RWPE2 (cell line): ENCODE measurements at regions not wholly inside any gene's neighbourhood (a gene's known extent, or its start where the extent isn't known, plus 50 kb on each side); places are given as distances from the start of the nearest gene placed in this dataset.

Experiments
- ATAC-seq: fragments of 200-7000 bp; cut with Tn5 transposase; 3 replicates; pipeline ENCODE4 v1.9.1; 2021; ENCODE audit warnings: low read depth
- DNase-seq: peaks from one replicate; pipeline ENCODE4 v3.0.0-alpha.2; 2020; ENCODE audit warnings: low spot score
- H3K27ac ChIP-seq: fragments of 450-650 bp; 2 replicates; pipeline ENCODE4 v1.5.1; 2017; ENCODE audit warnings: mild to moderate bottlenecking; ENCODE audit not compliant: poor library complexity, severe bottlenecking
- H3K27me3 ChIP-seq: fragments of 250-450 bp; sonication (Bioruptor Pico); 2 replicates; pipeline ENCODE4 v1.5.1; 2021; ENCODE audit warnings: mild to moderate bottlenecking, moderate library complexity; ENCODE audit not compliant: insufficient read depth, poor library complexity, severe bottlenecking
- H3K36me3 ChIP-seq: fragments of 250-450 bp; sonication (Bioruptor Pico); 2 replicates; pipeline ENCODE4 v1.5.1; 2020; ENCODE audit warnings: low read depth, mild to moderate bottlenecking, moderate library complexity
- H3K4me1 ChIP-seq: fragments of 250-450 bp; sonication (Bioruptor Pico); 2 replicates; pipeline ENCODE4 v1.5.1; 2021; ENCODE audit warnings: mild to moderate bottlenecking, moderate library complexity; ENCODE audit not compliant: insufficient read depth, poor library complexity, severe bottlenecking
- H3K4me3 ChIP-seq: fragments of 250-450 bp; sonication (Bioruptor Pico); 2 replicates; pipeline ENCODE4 v1.5.1; 2021; ENCODE audit warnings: mild to moderate bottlenecking, moderate library complexity; ENCODE audit not compliant: severe bottlenecking
- H3K9me3 ChIP-seq: fragments of 250-450 bp; sonication (Bioruptor Pico); 2 replicates; pipeline ENCODE4 v1.5.1; 2021; ENCODE audit warnings: mild to moderate bottlenecking, moderate library complexity; ENCODE audit not compliant: severe bottlenecking
- CTCF ChIP-seq: fragments of 450-650 bp; IDR thresholded peaks from one replicate; pipeline ENCODE4 v1.5.1; 2017; ENCODE audit warnings: mild to moderate bottlenecking, moderate library complexity; ENCODE audit not compliant: poor library complexity, severe bottlenecking

- TF ChIP-seq CTCF, result no peak
- Histone ChIP-seq H3K27me3 (no peaks in the 10 kb centered on the region), H3K36me3 (no peaks in the 10 kb centered on the region), H3K9me3 (no peaks in the 10 kb centered on the region), H3K4me3 (no peak overlapping the region), H3K27ac (no peak overlapping the region), H3K4me1 (no peaks in the 10 kb centered on the region)
- DNase-seq (no peak), ATAC-seq (no peak)
These were observed 184.7 kb downstream of the SOX9 start for GRCh38 chr17:72305472-72305871.

- no peak for TF ChIP-seq CTCF
- no peaks in the 10 kb centered on the region for H3K36me3 ChIP-seq
- H3K27ac ChIP-seq, result no peak overlapping the region
- H3K9me3 ChIP-seq, result no peaks in the 10 kb centered on the region
- no peaks in the 10 kb centered on the region for H3K4me1 ChIP-seq
- ATAC-seq, result no peak
- DNase-seq, result no peak
- H3K4me3 ChIP-seq, result no peak overlapping the region
- no peaks in the 10 kb centered on the region for H3K27me3 ChIP-seq
These were observed 185.2 kb downstream of the SOX9 start for GRCh38 chr17:72306037-72306436.

GRCh38 chr17:72307836-72308235, 187.0 kb downstream of the SOX9 start:
- no peak for DNase-seq
- no peak for ATAC-seq
- Histone ChIP-seq H3K9me3 (no peaks in the 10 kb centered on the region), H3K4me1 (no peaks in the 10 kb centered on the region), H3K27me3 (no peaks in the 10 kb centered on the region), H3K27ac (no peak overlapping the region), H3K4me3 (no peak overlapping the region), H3K36me3 (no peaks in the 10 kb centered on the region)
- no peak for TF ChIP-seq CTCF

- H3K9me3 ChIP-seq, result no peaks in the 10 kb centered on the region
- DNase-seq (no peak), ATAC-seq (no peak)
- no peaks in the 10 kb centered on the region for H3K4me1 ChIP-seq
- TF ChIP-seq CTCF, result no peak
- H3K4me3 ChIP-seq, result no peak overlapping the region
- no peaks in the 10 kb centered on the region for H3K36me3 ChIP-seq
- H3K27ac ChIP-seq, result no peak overlapping the region
- H3K27me3 ChIP-seq, result no peaks in the 10 kb centered on the region
These were observed 188.0 kb downstream of the SOX9 start for GRCh38 chr17:72308744-72309385.

- no peak for ATAC-seq
- no peaks in the 10 kb centered on the region for H3K36me3 ChIP-seq
- H3K27ac ChIP-seq, result no peak overlapping the region
- no peaks in the 10 kb centered on the region for H3K27me3 ChIP-seq
- no peaks in the 10 kb centered on the region for H3K4me1 ChIP-seq
- no peak overlapping the region for H3K4me3 ChIP-seq
- no peaks in the 10 kb centered on the region for H3K9me3 ChIP-seq
- no peak for DNase-seq
- TF ChIP-seq CTCF, result no peak
These were observed 190.2 kb downstream of the SOX9 start for GRCh38 chr17:72311004-72311403.
